HCT116 (cell line): ENCODE measurements at regions not wholly inside any gene's neighbourhood (a gene's known extent, or its start where the extent isn't known, plus 50 kb on each side); places are given as distances from the start of the nearest gene placed in this dataset.

Experiments used
- ATAC-seq: fragments of 200-7000 bp; cut with Tn5 transposase; 2 replicates; pipeline ENCODE4 v1.9.1; 2020; ENCODE audit warnings: mild to moderate bottlenecking, moderate library complexity
- BruUV-seq: library from RNA; stranded (reverse); fragments of 400-500 nt; replicated peaks from 2 replicates; lab custom pipeline; 2021; lab: Mats Ljungman, UMichigan
- CTCF ChIA-PET: fragments of 300-600 bp; sonication (Branson Sonifier 250); formaldehyde crosslinking; loops from one replicate; lab custom pipeline; 2021; ENCODE audit warnings: antibody characterized with exemption; lab: Charles Lee
- POLR2A ChIA-PET: fragments of 300-600, 350-600 bp; sonication (Branson Sonifier 250); formaldehyde crosslinking; loops from one replicate; lab custom pipeline; 2021; ENCODE audit warnings: antibody characterized with exemption; lab: Charles Lee
- RAD21 ChIA-PET, 2 experiments: fragments of 300-600 bp; sonication (Branson Sonifier 250); formaldehyde crosslinking; loops; one replicate each; lab custom pipeline; 2023; ENCODE audit warnings: low total read pairs in 2 of 2; ENCODE audit not compliant: uncharacterized antibody in 2 of 2, unreplicated experiment in 2 of 2, low non-redundant PET in 1 of 2; lab: Charles Lee
- DNase-seq: peaks from one replicate; pipeline ENCODE4 v3.0.0-alpha.2; 2010; ENCODE audit warnings: low read depth, low spot score
- H2AFZ ChIP-seq: fragments of 200-600 bp; shearing (Covaris generic), sonication (generic); 2 replicates; pipeline ENCODE4 v1.6.1; 2017; ENCODE audit warnings: low read depth, mixed run types, mixed read lengths, antibody characterized with exemption, low read length; ENCODE audit not compliant: poor library complexity, severe bottlenecking
- H3K27ac ChIP-seq: 2 replicates; pipeline ENCODE4 v1.5.1; 2012; ENCODE audit warnings: low read depth, low read length
- H3K27me3 ChIP-seq: fragments of 200-600 bp; sonication (generic); 2 replicates; pipeline ENCODE4 v1.6.1; 2016; ENCODE audit warnings: mixed run types, low read length, mixed read lengths; ENCODE audit not compliant: insufficient read depth
- H3K36me3 ChIP-seq, 2 experiments: fragments of 200-500 bp in 1 of 2; fragments of 200-600 bp in 1 of 2; sonication (Bioruptor generic) in 1 of 2; sonication (generic) in 1 of 2; 2 replicates each; pipeline versions ENCODE4 v1.5.1 to v1.6.1; 2014 to 2016; ENCODE audit warnings: low read length in 2 of 2, inconsistent platforms in 1 of 2, mixed read lengths in 1 of 2, mixed run types in 1 of 2; ENCODE audit not compliant: insufficient read depth in 2 of 2, control insufficient read depth in 1 of 2
- H3K4me1 ChIP-seq, 2 experiments: fragments of 200-600 bp in 1 of 2; sonication (generic) in 1 of 2; 2 replicates each; pipeline versions ENCODE4 v1.5.1 to v1.6.1; 2012 to 2017; ENCODE audit warnings: low read length in 2 of 2, inconsistent platforms in 1 of 2, mild to moderate bottlenecking in 1 of 2, mixed read lengths in 1 of 2, mixed run types in 1 of 2, moderate library complexity in 1 of 2; ENCODE audit not compliant: insufficient read depth in 2 of 2, control insufficient read depth in 1 of 2
- H3K4me2 ChIP-seq: fragments of 200-600 bp; sonication (generic); 2 replicates; pipeline ENCODE4 v1.6.1; 2017; ENCODE audit warnings: mixed run types, low read length, mixed read lengths
- H3K4me3 ChIP-seq, 2 experiments: fragments of 200-600 bp in 1 of 2; sonication (generic) in 1 of 2; replicated peaks in 1 of 2; 2 replicates each; pipeline ENCODE4 v1.5.1; 2011 to 2016; ENCODE audit warnings: low read length in 2 of 2, control low read depth in 1 of 2, low read depth in 1 of 2, mild to moderate bottlenecking in 1 of 2, mixed read lengths in 1 of 2, mixed run types in 1 of 2
- H3K79me2 ChIP-seq: fragments of 200-600 bp; sonication (generic); 2 replicates; pipeline ENCODE4 v1.6.1; 2017; ENCODE audit warnings: mild to moderate bottlenecking, mixed run types, low read length, moderate library complexity, mixed read lengths; ENCODE audit not compliant: insufficient read depth
- H3K9ac ChIP-seq: fragments of 200-600 bp; sonication (generic); 2 replicates; pipeline ENCODE4 v1.6.1; 2016; ENCODE audit warnings: low read length, mixed read lengths
- H3K9me2 ChIP-seq: fragments of 200-600 bp; sonication (generic), shearing (Covaris generic); 2 replicates; pipeline ENCODE4 v1.6.1; 2017; ENCODE audit warnings: mixed run types, mild to moderate bottlenecking, moderate library complexity; ENCODE audit not compliant: insufficient read depth
- H3K9me3 ChIP-seq, 2 experiments: fragments of 200-500 bp in 1 of 2; fragments of 200-600 bp in 1 of 2; sonication (Bioruptor generic) in 1 of 2; sonication (generic) in 1 of 2; 2 replicates each; pipeline ENCODE4 v1.6.1; 2014 to 2017; ENCODE audit warnings: low read length in 2 of 2, mixed read lengths in 2 of 2, inconsistent platforms in 1 of 2, low read depth in 1 of 2, mild to moderate bottlenecking in 1 of 2, mixed run types in 1 of 2, moderate library complexity in 1 of 2; ENCODE audit not compliant: control insufficient read depth in 1 of 2, insufficient read depth in 1 of 2
- H4K20me1 ChIP-seq: fragments of 200-600 bp; sonication (generic), shearing (Covaris generic); 2 replicates; pipeline ENCODE4 v1.6.1; 2017; ENCODE audit warnings: mixed run types, mild to moderate bottlenecking, moderate library complexity; ENCODE audit not compliant: insufficient read depth
- CTCF ChIP-seq, 3 experiments: fragments of 200-600 bp in 1 of 3; sonication (generic) in 1 of 3; IDR thresholded peaks in 2 of 3; conservative IDR thresholded peaks in 1 of 3; 2 replicates each; pipeline ENCODE4 v1.5.1; 2012 to 2017; ENCODE audit warnings: low read depth in 2 of 3, low read length in 2 of 3, antibody characterized with exemption in 1 of 3, borderline replicate concordance in 1 of 3, control low read depth in 1 of 3, mild to moderate bottlenecking in 1 of 3, mixed read lengths in 1 of 3, mixed run types in 1 of 3, moderate library complexity in 1 of 3; ENCODE audit not compliant: insufficient read depth in 1 of 3
- EGR1 ChIP-seq: IDR thresholded peaks from 2 replicates; pipeline ENCODE4 v1.6.1; 2012; ENCODE audit warnings: low read depth
- ELF1 ChIP-seq: IDR thresholded peaks from 2 replicates; pipeline ENCODE4 v1.6.1; 2012; ENCODE audit warnings: low read depth, borderline replicate concordance
- EZH2 ChIP-seq: fragments of 200-600 bp; sonication (generic); IDR thresholded peaks from 2 replicates; pipeline ENCODE4 v1.6.1; 2017; ENCODE audit warnings: antibody characterized with exemption, mixed run types
- EZH2phosphoT487 ChIP-seq: fragments of 200-600 bp; IDR thresholded peaks from 2 replicates; pipeline ENCODE4 v1.6.1; 2018; ENCODE audit warnings: antibody characterized with exemption, borderline replicate concordance
- FOSL1 ChIP-seq: IDR thresholded peaks from 2 replicates; pipeline ENCODE4 v1.6.1; 2012; ENCODE audit warnings: low read depth
- MAX ChIP-seq: IDR thresholded peaks from 2 replicates; pipeline ENCODE4 v1.6.1; 2012
- POLR2A ChIP-seq: IDR thresholded peaks from 2 replicates; pipeline ENCODE4 v1.7.0; 2011; ENCODE audit warnings: borderline replicate concordance; ENCODE audit not compliant: insufficient read depth, insufficient read length; ENCODE audit errors: extremely low read depth
- POLR2AphosphoS5 ChIP-seq: IDR thresholded peaks from 2 replicates; pipeline ENCODE4 v1.6.1; 2011; ENCODE audit warnings: mild to moderate bottlenecking, low read depth, low read length, moderate library complexity
- RAD21 ChIP-seq: IDR thresholded peaks from 2 replicates; pipeline ENCODE4 v1.6.1; 2012; ENCODE audit warnings: low read depth, mild to moderate bottlenecking
- REST ChIP-seq: IDR thresholded peaks from 2 replicates; pipeline ENCODE4 v1.6.1; 2012; ENCODE audit warnings: low read depth
- SP1 ChIP-seq: IDR thresholded peaks from 2 replicates; pipeline ENCODE4 v1.6.1; 2012; ENCODE audit warnings: low read depth
- TCF7L2 ChIP-seq: IDR thresholded peaks from 2 replicates; pipeline ENCODE4 v1.7.0; 2011; ENCODE audit warnings: borderline replicate concordance, inconsistent platforms; ENCODE audit not compliant: insufficient read depth, insufficient read length; ENCODE audit errors: extremely low read depth
- YY1 ChIP-seq: IDR thresholded peaks from 2 replicates; pipeline ENCODE4 v1.6.1; 2011; ENCODE audit warnings: low read length, low read depth, moderate library complexity, mild to moderate bottlenecking; ENCODE audit not compliant: insufficient replicate concordance; ENCODE audit errors: extremely low read depth
- ZBTB33 ChIP-seq: IDR thresholded peaks from 2 replicates; pipeline ENCODE4 v1.6.1; 2011; ENCODE audit warnings: mild to moderate bottlenecking, low read length, moderate library complexity; ENCODE audit not compliant: insufficient replicate concordance; ENCODE audit errors: extremely low read depth
- ZFX ChIP-seq: fragments of 450-650 bp; IDR thresholded peaks from 2 replicates; pipeline ENCODE4 v1.6.1; 2017
- intact Hi-C: fragments of 100-400 bp; cut with micrococcal nuclease; formaldehyde crosslinking; loops from 2 replicates; pipeline ENCODE4 v1.10.0; 2022

GRCh38 chr9:93865245-93865644 lies 89.9 kb downstream of the BARX1 start:
- POLR2A ChIA-PET, result no interaction called here
- DNase-seq (no peak), ATAC-seq (no peak)
- no peaks in the 10 kb centered on the region for H3K4me1 ChIP-seq
- no peak overlapping the region for H2AFZ ChIP-seq
- CTCF ChIA-PET, result no interaction called here
- intact Hi-C loops, result no loop called here
- H3K4me2 ChIP-seq, result no peak overlapping the region
- H3K27me3 ChIP-seq, result no peaks in the 10 kb centered on the region
- RAD21 ChIA-PET, result no interaction called here
- H4K20me1 ChIP-seq, result no peaks in the 10 kb centered on the region
- no peak overlapping the region for H3K27ac ChIP-seq
- TF ChIP-seq RAD21 (no peak), POLR2AphosphoS5 (no peak), EGR1 (no peak), YY1 (no peak), CTCF (IDR thresholded peaks at IDR 0.05 in 2 of 3, conservative IDR thresholded peaks at IDR 0.05 in 1 of 3; ENCODE audit: borderline replicate concordance in 1 of 3, insufficient read depth in 1 of 3, low read depth in 2 of 3, low read length in 2 of 3) (no peak), EZH2 (no peak), ELF1 (no peak), REST (no peak), ZFX (no peak), FOSL1 (no peak), MAX (no peak), SP1 (no peak), POLR2A (no peak), ZBTB33 (no peak), EZH2phosphoT487 (no peak), TCF7L2 (no peak)
- no peaks in the 10 kb centered on the region for H3K9me2 ChIP-seq
- H3K4me3 ChIP-seq, result no peak overlapping the region
- no peaks in the 10 kb centered on the region for H3K9me3 ChIP-seq
- no TSS peak for BruUV-seq
- H3K79me2 ChIP-seq, result no peaks in the 10 kb centered on the region
- H3K36me3 ChIP-seq, result no peaks in the 10 kb centered on the region
- H3K9ac ChIP-seq, result no peak overlapping the region
